GM06990 (cell line): ENCODE measurements at regions not wholly inside any gene's neighbourhood (a gene's known extent, or its start where the extent isn't known, plus 50 kb on each side); places are given as distances from the start of the nearest gene placed in this dataset.

Experiments
- DNase-seq: peaks from one replicate; pipeline ENCODE4 v3.0.0-alpha.2; 2011; ENCODE audit not compliant: insufficient read length; ENCODE audit errors: extremely low read depth
- H3K27me3 ChIP-seq: replicated peaks from 2 replicates; pipeline ENCODE4 v1.6.0; 2011; ENCODE audit warnings: low read length; ENCODE audit not compliant: control insufficient read depth, insufficient read depth
- H3K36me3 ChIP-seq: 2 replicates; pipeline ENCODE4 v1.5.1; 2011; ENCODE audit warnings: low read length; ENCODE audit not compliant: control insufficient read depth, insufficient read depth
- H3K4me3 ChIP-seq: replicated peaks from 2 replicates; pipeline ENCODE4 v1.5.1; 2011; ENCODE audit warnings: low read depth, mild to moderate bottlenecking, control low read depth, low read length
- TF ChIP-seq, protein P1 (sequence below): IDR thresholded peaks from 2 replicates; pipeline ENCODE4 v1.5.1; 2011; ENCODE audit warnings: low read length, control low read depth, mild to moderate bottlenecking, inconsistent platforms; ENCODE audit not compliant: insufficient read depth, poor library complexity, severe bottlenecking

DNA sequence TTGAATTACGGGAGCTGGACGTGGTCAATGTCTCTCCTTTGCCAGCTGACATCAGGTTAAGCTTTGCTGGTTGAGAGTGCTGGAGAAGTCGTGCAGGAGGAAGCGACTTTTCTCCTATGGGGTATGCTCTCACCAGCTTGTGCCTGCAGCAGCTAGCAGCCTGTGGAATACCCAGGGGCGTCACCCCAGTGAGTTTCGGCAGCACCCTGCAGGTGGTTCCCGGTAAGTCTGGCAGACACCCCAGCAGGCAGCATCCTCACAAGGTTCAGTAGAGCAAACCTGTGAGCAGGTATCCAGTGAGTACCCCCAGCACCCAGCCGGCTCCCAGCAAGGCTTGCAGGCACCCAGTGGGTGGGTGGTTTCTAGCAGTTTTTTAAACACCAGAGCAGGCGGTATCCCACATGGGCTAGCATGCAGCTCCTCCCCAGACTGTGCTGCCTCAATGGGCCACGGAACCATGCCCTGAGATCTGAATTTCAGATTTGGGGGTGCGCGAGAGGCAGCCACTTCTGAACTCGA lies 74.8 kb upstream of the SVIL start:
- TF ChIP-seq, protein P1, sequence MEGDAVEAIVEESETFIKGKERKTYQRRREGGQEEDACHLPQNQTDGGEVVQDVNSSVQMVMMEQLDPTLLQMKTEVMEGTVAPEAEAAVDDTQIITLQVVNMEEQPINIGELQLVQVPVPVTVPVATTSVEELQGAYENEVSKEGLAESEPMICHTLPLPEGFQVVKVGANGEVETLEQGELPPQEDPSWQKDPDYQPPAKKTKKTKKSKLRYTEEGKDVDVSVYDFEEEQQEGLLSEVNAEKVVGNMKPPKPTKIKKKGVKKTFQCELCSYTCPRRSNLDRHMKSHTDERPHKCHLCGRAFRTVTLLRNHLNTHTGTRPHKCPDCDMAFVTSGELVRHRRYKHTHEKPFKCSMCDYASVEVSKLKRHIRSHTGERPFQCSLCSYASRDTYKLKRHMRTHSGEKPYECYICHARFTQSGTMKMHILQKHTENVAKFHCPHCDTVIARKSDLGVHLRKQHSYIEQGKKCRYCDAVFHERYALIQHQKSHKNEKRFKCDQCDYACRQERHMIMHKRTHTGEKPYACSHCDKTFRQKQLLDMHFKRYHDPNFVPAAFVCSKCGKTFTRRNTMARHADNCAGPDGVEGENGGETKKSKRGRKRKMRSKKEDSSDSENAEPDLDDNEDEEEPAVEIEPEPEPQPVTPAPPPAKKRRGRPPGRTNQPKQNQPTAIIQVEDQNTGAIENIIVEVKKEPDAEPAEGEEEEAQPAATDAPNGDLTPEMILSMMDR = no peak
- H3K4me3 ChIP-seq = no peak overlapping the region
- no peaks in the 10 kb centered on the region for H3K27me3 ChIP-seq
- H3K36me3 ChIP-seq = no peaks in the 10 kb centered on the region
- DNase-seq = no peak

DNA sequence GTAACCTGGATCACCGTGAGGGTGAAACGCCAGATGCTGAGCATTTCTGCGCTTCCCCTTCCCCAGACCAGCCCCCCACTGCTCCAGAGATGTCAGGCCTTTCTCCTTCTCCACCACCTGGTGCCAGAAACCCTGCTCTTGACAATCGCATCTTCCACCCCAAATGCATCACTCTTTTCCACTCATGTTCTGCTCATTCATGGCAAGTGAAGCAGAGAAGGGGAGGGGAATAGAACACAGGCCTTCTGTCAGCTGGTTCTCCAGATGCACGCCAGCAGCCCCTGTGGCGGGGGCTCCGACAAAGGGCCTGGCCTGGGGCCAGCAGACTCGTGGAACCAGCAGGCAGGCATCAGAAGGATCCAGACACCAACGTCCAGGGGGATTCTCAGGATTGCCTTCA lies 68.5 kb upstream of the SVIL start:
- TF ChIP-seq, protein P1 = no peak

DNA sequence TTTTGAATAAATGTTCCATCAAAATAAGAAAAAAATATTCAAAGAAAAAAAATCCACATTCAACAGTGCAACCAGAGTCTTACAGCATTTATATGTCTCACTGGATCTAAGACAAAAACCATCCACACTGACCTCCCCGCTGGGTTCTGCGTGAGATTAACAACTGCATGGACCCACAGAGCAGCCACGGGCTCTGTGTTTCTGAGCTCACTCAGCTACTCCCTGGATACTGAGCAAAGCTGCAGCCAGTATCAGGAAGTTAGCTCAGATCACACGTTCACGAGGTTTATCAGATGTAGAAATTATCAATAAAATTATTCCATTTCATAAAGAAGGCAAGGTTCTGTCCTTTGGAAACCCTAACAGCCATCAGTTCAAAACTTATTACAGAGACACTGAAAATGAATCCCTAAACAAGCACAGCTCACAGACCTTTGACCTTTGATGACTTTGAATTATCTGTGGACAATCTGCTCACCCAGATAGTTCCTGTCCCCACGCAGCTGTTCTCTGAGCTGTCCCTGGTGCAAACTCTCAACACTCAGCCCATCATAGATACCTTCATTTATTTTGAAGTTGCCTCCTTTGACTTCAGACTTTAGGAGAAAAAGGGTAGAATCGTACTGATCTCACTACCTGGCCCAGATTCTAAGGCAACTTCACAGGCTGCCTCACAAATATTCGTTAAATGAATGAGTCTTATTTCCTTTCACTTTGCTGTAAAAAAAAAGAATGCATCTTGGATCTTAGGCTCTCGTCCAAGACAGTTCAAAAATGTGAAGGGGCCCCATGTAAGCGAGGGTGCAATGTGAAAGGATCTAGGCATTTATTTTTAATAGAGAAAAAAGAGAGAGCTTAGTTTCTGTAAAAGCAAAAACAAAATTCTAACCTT lies 67.7 kb upstream of the SVIL start:
- no peak overlapping the region for H3K4me3 ChIP-seq
- DNase-seq = no peak
- H3K36me3 ChIP-seq = no peaks in the 10 kb centered on the region
- TF ChIP-seq, protein P1 = no peak
- no peaks in the 10 kb centered on the region for H3K27me3 ChIP-seq

More for the DNA sequence above, 68.5 kb upstream of the SVIL start:
- no peak for DNase-seq
- H3K4me3 ChIP-seq = no peak overlapping the region
- H3K36me3 ChIP-seq = no peaks in the 10 kb centered on the region
- H3K27me3 ChIP-seq = no peaks in the 10 kb centered on the region

DNA sequence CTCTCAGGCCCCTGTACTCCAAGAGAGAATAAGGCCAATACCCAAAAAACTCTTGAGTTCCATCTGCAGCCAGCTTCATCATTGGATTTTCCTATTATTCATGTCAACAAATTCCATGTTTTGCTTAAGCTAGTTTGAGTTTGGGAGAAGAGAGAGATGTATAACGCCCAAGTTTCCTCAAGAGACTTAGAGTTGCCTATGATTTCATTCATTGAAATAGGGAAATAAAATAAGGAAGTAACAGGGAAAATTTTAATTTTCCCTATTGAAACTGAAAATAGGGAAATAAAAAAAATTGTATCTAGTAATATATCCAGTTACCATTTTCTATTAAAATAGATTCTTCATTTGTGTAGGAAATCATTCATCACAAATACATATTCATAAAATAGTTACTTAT lies 66.5 kb upstream of the SVIL start:
- TF ChIP-seq, protein P1 = no peak
- H3K36me3 ChIP-seq = no peaks in the 10 kb centered on the region
- no peak for DNase-seq
- no peak overlapping the region for H3K4me3 ChIP-seq
- no peaks in the 10 kb centered on the region for H3K27me3 ChIP-seq

DNA sequence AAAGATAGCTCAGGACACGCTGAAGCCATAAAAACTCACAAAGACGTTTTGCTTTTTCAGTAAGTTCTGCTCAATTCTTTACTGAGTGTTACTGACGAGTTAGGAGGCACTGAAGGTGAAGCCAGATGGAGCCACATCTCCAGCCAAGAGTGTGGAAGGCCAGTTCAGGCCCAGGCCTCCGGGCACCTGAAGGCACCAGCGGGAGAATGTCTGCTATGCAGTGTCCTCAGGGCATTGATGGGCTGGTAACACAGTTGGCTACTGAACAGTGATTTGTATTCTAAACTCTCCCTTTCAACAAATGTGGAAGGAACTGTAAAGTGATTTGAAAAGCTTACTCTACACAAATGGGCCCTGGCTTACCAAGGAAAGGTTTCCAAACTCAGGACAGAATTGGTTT lies 64.8 kb upstream of the SVIL start:
- TF ChIP-seq, protein P1 = no peak
- no peak for DNase-seq
- Histone ChIP-seq H3K27me3 (no peaks in the 10 kb centered on the region), H3K36me3 (no peaks in the 10 kb centered on the region), H3K4me3 (no peak overlapping the region)
